Choroid plexus epithelial cell (primary cell): ENCODE measurements at regions not wholly inside any gene's neighbourhood (a gene's known extent, or its start where the extent isn't known, plus 50 kb on each side); places are given as distances from the start of the nearest gene placed in this dataset.

Experiments used
- DNase-seq: peaks from one replicate; pipeline ENCODE4 v3.0.0-alpha.2; 2010; ENCODE audit warnings: low read depth
- H3K4me3 ChIP-seq: 2 replicates; pipeline ENCODE4 v1.5.1; 2011; ENCODE audit warnings: low read depth, mild to moderate bottlenecking, control low read depth, low read length, moderate library complexity
- CTCF ChIP-seq: conservative IDR thresholded peaks from 2 replicates; pipeline ENCODE4 v1.5.1; 2011; ENCODE audit warnings: low read depth, mild to moderate bottlenecking, control low read depth, inconsistent platforms, low read length, moderate library complexity

GRCh38 chr11:130703489-130704190 lies 212.6 kb downstream of the SNX19 start:
- no peak for DNase-seq
- H3K4me3 ChIP-seq, result no peak overlapping the region
- TF ChIP-seq CTCF, result no peak

GRCh38 chr11:130705670-130706421 lies 210.4 kb downstream of the SNX19 start:
- TF ChIP-seq CTCF, result no peak
- DNase-seq, result no peak
- H3K4me3 ChIP-seq, result no peak overlapping the region

GRCh38 chr11:130706572-130706971 lies 209.7 kb downstream of the SNX19 start:
- no peak for TF ChIP-seq CTCF
- DNase-seq, result peak; percentile 43
- no peak overlapping the region for H3K4me3 ChIP-seq

GRCh38 chr11:130707217-130707616 lies 209.1 kb downstream of the SNX19 start:
- TF ChIP-seq CTCF, result no peak
- no peak for DNase-seq
- H3K4me3 ChIP-seq, result no peak overlapping the region

DNA sequence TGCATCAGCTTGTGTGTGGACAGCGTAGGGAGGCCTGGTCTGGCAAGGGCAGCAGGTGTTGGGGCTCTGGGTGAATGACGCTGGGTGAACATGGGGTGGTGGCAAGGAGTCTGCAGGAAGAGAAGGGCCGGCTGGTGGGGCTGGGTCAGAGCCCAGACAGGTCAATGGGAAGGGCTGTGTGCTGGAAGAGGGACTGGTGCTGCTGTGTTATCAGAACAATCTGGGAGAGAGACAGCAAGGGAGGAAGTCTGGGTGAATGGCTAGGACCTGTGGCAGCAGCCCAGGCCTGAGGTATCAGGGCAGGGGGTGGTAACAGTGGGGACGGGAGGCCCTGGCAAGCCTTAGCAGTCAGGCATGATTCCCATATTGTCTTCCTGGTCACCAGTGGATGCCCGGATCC lies 206.7 kb downstream of the SNX19 start:
- H3K4me3 ChIP-seq, result no peak overlapping the region
- DNase-seq, result no peak
- TF ChIP-seq CTCF, result no peak

DNA sequence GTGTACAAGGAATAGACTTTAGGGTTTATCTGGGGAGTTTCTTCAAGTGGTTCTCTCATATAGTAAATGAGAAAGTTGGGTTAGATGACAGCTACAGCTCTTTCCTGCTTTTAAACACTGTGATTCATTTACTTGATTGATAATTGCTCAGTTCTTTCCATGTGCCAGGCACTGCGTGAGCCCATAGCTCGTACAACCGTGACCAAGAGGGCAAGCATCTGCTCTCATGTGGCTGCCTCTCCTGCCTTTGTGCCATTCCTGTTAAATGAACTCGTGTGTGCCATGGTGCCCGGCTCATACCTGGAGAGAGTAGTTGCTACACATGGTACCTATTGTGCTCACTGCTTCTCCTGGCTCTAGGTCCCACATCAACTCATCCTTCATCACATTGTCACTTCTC lies 206.3 kb downstream of the SNX19 start:
- DNase-seq, result no peak
- H3K4me3 ChIP-seq, result no peak overlapping the region
- no peak for TF ChIP-seq CTCF
